Ascending aorta (tissue), 2 donors: ENCODE measurements at regions not wholly inside any gene's neighbourhood (a gene's known extent, or its start where the extent isn't known, plus 50 kb on each side); places are given as distances from the start of the nearest gene placed in this dataset.

Experiments used
- DNase-seq, 2 donors: peaks; one replicate each; pipeline ENCODE4 v3.0.0-alpha.2; 2019; ENCODE audit warnings: low spot score in 2 of 2
- H3K27ac ChIP-seq, 2 donors: fragments of 200-600 bp; sonication (generic); one replicate each; pipeline ENCODE4 v1.5.1; 2016 to 2017; ENCODE audit warnings: mild to moderate bottlenecking in 1 of 2
- H3K27me3 ChIP-seq: fragments of 200-600 bp; sonication (generic); one replicate; pipeline ENCODE4 v1.5.1; 2017
- H3K36me3 ChIP-seq, 2 donors: fragments of 200-600 bp; sonication (generic); one replicate each; pipeline ENCODE4 v1.5.1; 2016
- H3K4me1 ChIP-seq, 2 donors: fragments of 200-600 bp; sonication (generic); one replicate each; pipeline ENCODE4 v1.5.1; 2016 to 2017; ENCODE audit warnings: mild to moderate bottlenecking in 1 of 2
- H3K4me3 ChIP-seq, 2 donors: fragments of 200-600 bp; sonication (generic); one replicate each; pipeline ENCODE4 v1.5.1; 2016 to 2017; ENCODE audit warnings: mild to moderate bottlenecking in 1 of 2
- H3K9me3 ChIP-seq, 2 donors: fragments of 200-600 bp; sonication (generic); one replicate each; pipeline ENCODE4 v1.5.1; 2016
- CTCF ChIP-seq, 3 experiments: fragments of 200-600 bp in 2 of 3; fragments of 450-650 bp in 1 of 3; sonication (generic) in 2 of 3; IDR thresholded peaks; one replicate each; pipeline ENCODE4 v1.5.1; 2016 to 2019; ENCODE audit warnings: antibody characterized with exemption in 3 of 3, mild to moderate bottlenecking in 1 of 3, moderate library complexity in 1 of 3
- intact Hi-C: fragments of 100-400 bp; cut with DNase I; formaldehyde crosslinking; loops from one replicate; pipeline ENCODE4 v1.15.1; 2023

- intact Hi-C loops: no loop called here
- DNase-seq: no peak
- TF ChIP-seq CTCF (IDR thresholded peaks at IDR 0.05): no peak
- Histone ChIP-seq H3K4me1 (no peaks in the 10 kb centered on the region), H3K36me3 (no peaks in the 10 kb centered on the region), H3K4me3 (no peak overlapping the region), H3K27ac (no peak overlapping the region), H3K9me3 (no peaks in the 10 kb centered on the region), H3K27me3 (no peaks in the 10 kb centered on the region)
These were observed 199.3 kb upstream of the UBL3 start for GRCh38 chr13:30049692-30050091.

DNA sequence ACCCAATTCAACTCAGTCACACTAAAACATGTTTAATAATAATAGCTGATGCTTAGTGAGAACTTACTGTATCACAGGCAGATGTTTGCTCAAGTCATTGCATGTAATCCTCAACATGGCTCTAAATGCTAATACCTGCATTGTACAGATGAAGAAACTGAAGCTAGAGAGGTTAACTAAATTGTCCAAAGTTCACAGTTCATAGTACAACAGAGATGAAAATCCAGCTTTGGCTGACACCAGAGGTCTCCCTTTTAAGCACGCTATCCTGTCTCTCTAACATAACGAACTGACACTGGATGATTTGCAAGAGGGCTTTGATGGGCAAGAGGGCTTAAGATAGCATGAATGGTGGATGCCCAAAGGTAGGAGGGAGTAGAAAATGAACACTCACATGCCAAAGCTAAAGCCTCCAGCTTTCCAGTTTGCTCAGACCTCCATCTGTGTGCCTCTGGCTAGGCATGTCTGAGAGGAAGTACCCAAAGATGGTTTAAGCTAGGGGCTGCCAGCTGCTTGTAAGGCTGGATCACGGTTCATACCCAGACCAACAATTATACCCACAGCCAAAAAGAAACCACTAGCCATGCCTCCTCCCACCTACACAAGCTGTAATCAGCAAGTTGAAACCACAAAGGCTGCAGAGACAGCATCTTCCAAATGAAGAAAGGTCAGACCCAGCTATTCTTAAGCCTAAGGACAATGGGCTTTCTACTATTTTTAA, 196.9 kb upstream of the UBL3 start:
- H3K27me3 ChIP-seq: no peaks in the 10 kb centered on the region
- H3K4me3 ChIP-seq: no peak overlapping the region
- H3K4me1 ChIP-seq: no peaks in the 10 kb centered on the region
- no peak for DNase-seq
- H3K27ac ChIP-seq: no peak overlapping the region
- no peaks in the 10 kb centered on the region for H3K36me3 ChIP-seq
- no peaks in the 10 kb centered on the region for H3K9me3 ChIP-seq
- intact Hi-C loops: no loop called here
- TF ChIP-seq CTCF (IDR thresholded peaks at IDR 0.05): no peak

GRCh38 chr13:30045916-30046704, 195.7 kb upstream of the UBL3 start:
- Histone ChIP-seq H3K36me3 (no peaks in the 10 kb centered on the region), H3K4me3 (no peak overlapping the region), H3K27me3 (no peaks in the 10 kb centered on the region), H3K4me1 (no peaks in the 10 kb centered on the region), H3K27ac (no peak overlapping the region), H3K9me3 (no peaks in the 10 kb centered on the region)
- no peak for DNase-seq
- intact Hi-C loops: no loop called here
- TF ChIP-seq CTCF (IDR thresholded peaks at IDR 0.05): no peak

DNA sequence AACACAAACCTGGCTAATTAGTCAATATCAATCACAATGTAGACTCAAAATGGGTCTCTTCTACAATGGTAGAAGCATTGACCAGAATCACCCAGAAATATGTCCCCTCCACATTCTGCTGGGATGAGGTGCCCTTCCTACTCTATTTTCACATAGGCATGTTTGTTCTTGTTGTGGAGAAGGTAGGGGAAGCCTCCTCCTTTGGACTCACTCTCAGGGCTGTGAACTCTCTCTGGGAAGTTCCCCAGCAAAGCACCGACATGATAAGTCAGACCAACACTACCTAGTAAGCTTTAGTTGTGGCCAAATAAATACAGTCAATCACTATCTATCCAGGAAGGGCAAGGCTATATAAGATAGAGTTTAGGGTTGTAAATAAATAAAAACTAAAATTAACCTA, 194.5 kb upstream of the UBL3 start:
- TF ChIP-seq CTCF (IDR thresholded peaks at IDR 0.05): no peak
- no peak for DNase-seq
- Histone ChIP-seq H3K4me1 (no peaks in the 10 kb centered on the region), H3K27ac (no peak overlapping the region), H3K27me3 (no peaks in the 10 kb centered on the region), H3K9me3 (no peaks in the 10 kb centered on the region), H3K36me3 (no peaks in the 10 kb centered on the region), H3K4me3 (no peak overlapping the region)
- intact Hi-C loops: no loop called here

GRCh38 chr13:30043631-30043925, 193.2 kb upstream of the UBL3 start:
- Histone ChIP-seq H3K4me3 (no peak overlapping the region), H3K9me3 (no peaks in the 10 kb centered on the region), H3K27me3 (no peaks in the 10 kb centered on the region), H3K27ac (no peak overlapping the region), H3K4me1 (no peaks in the 10 kb centered on the region), H3K36me3 (no peaks in the 10 kb centered on the region)
- DNase-seq: no peak
- intact Hi-C loops: no loop called here
- TF ChIP-seq CTCF (IDR thresholded peaks at IDR 0.05): no peak
